HEK293T (cell line): ENCODE measurements at regions not wholly inside any gene's neighbourhood (a gene's known extent, or its start where the extent isn't known, plus 50 kb on each side); places are given as distances from the start of the nearest gene placed in this dataset.

Source experiments
- CTCF ChIA-PET: fragments of 350-600 bp; formaldehyde crosslinking; extraction: SDS; loops from one replicate; lab custom pipeline; 2021; ENCODE audit warnings: antibody characterized with exemption, inconsistent platforms; lab: Yijun Ruan, JAX
- POLR2A ChIA-PET: fragments of 350-600 bp; formaldehyde crosslinking; extraction: SDS; loops from one replicate; lab custom pipeline; 2020; ENCODE audit warnings: antibody characterized with exemption, inconsistent platforms; lab: Yijun Ruan, JAX
- DNase-seq: peaks from one replicate; pipeline ENCODE4 v3.0.0; 2012; ENCODE audit warnings: mixed read lengths; ENCODE audit errors: extremely low spot score
- ARNT ChIP-seq: fragments of 450-650 bp; IDR thresholded peaks from 2 replicates; pipeline ENCODE4 v1.6.1; 2017; ENCODE audit warnings: mild to moderate bottlenecking
- BHLHE40 ChIP-seq: fragments of 450-650 bp; IDR thresholded peaks from 2 replicates; pipeline ENCODE4 v1.6.1; 2016; ENCODE audit warnings: mild to moderate bottlenecking, moderate library complexity, borderline replicate concordance
- CTBP1 ChIP-seq: fragments of 450-650 bp; IDR thresholded peaks from 2 replicates; pipeline ENCODE4 v1.6.1; 2016; ENCODE audit warnings: borderline replicate concordance
- ELF4 ChIP-seq: fragments of 450-650 bp; IDR thresholded peaks from 2 replicates; pipeline ENCODE4 v1.6.1; 2017; ENCODE audit warnings: antibody characterized with exemption
- FOXA1 ChIP-seq: fragments of 450-650 bp; IDR thresholded peaks from 2 replicates; pipeline ENCODE4 v1.6.1; 2016; ENCODE audit warnings: mild to moderate bottlenecking
- FOXK2 ChIP-seq: fragments of 450-650 bp; IDR thresholded peaks from 2 replicates; pipeline ENCODE4 v1.6.1; 2016; ENCODE audit warnings: mild to moderate bottlenecking
- FOXM1 ChIP-seq: fragments of 450-650 bp; IDR thresholded peaks from 2 replicates; pipeline ENCODE4 v1.6.1; 2017; ENCODE audit warnings: mild to moderate bottlenecking, borderline replicate concordance
- HDGF ChIP-seq: fragments of 450-650 bp; IDR thresholded peaks from 2 replicates; pipeline ENCODE4 v1.6.1; 2017; ENCODE audit warnings: antibody characterized with exemption, borderline replicate concordance
- L3MBTL2 ChIP-seq: fragments of 450-650 bp; conservative IDR thresholded peaks from 2 replicates; pipeline ENCODE4 v1.6.1; 2016; ENCODE audit warnings: mild to moderate bottlenecking
- LEF1 ChIP-seq: fragments of 450-650 bp; IDR thresholded peaks from 2 replicates; pipeline ENCODE4 v1.6.1; 2017; ENCODE audit warnings: mild to moderate bottlenecking, borderline replicate concordance
- NFRKB ChIP-seq: fragments of 450-650 bp; IDR thresholded peaks from 2 replicates; pipeline ENCODE4 v1.6.1; 2016; ENCODE audit warnings: mild to moderate bottlenecking, moderate library complexity
- PKNOX1 ChIP-seq: fragments of 450-650 bp; IDR thresholded peaks from 2 replicates; pipeline ENCODE4 v1.6.1; 2016
- SP1 ChIP-seq: fragments of 450-650 bp; IDR thresholded peaks from 2 replicates; pipeline ENCODE4 v1.6.1; 2017
- SUZ12 ChIP-seq: fragments of 450-650 bp; IDR thresholded peaks from 2 replicates; pipeline ENCODE4 v1.6.1; 2016; ENCODE audit warnings: mild to moderate bottlenecking
- TARDBP ChIP-seq: fragments of 450-650 bp; IDR thresholded peaks from 2 replicates; pipeline ENCODE4 v1.6.1; 2016
- ZNF384 ChIP-seq: fragments of 450-650 bp; IDR thresholded peaks from 2 replicates; pipeline ENCODE4 v1.6.1; 2016

GRCh38 chr10:44312401-44312800, 72.5 kb downstream of the CXCL12 start:
- ChIA-PET CTCF (no interaction called here), POLR2A (no interaction called here)
- no peak for TF ChIP-seq BHLHE40
- no peak for TF ChIP-seq FOXK2
- TF ChIP-seq SUZ12: no peak
- TF ChIP-seq ZNF384: no peak
- no peak for TF ChIP-seq ARNT
- no peak for TF ChIP-seq HDGF
- TF ChIP-seq LEF1: no peak
- no peak for TF ChIP-seq L3MBTL2
- TF ChIP-seq FOXA1: no peak
- no peak for TF ChIP-seq PKNOX1
- TF ChIP-seq NFRKB: no peak
- no peak for TF ChIP-seq FOXM1
- no peak for TF ChIP-seq TARDBP
- TF ChIP-seq CTBP1: no peak
- TF ChIP-seq ELF4: no peak
- no peak for TF ChIP-seq SP1
- DNase-seq: no peak

GRCh38 chr10:44311563-44312051, 73.3 kb downstream of the CXCL12 start:
- no peak for DNase-seq
- ChIA-PET CTCF (interaction anchor here (0.6 to 1.3 kb wide), 5 partner anchors 50 to 366 kb away, joined by 3 to 5 read pairs (median 3); no protein-coding TSS in a partner anchor), POLR2A (no interaction called here)
- TF ChIP-seq CTBP1 (no peak), FOXK2 (no peak), ZNF384 (no peak), FOXA1 (no peak), SUZ12 (no peak), FOXM1 (no peak), LEF1 (no peak), NFRKB (no peak), SP1 (no peak), L3MBTL2 (no peak), ARNT (no peak), ELF4 (no peak), HDGF (no peak), BHLHE40 (no peak), TARDBP (no peak)

- ChIA-PET CTCF (interaction anchor here (0.6 to 1.3 kb wide), 4 partner anchors 50 to 209 kb away, joined by 3 to 5 read pairs (median 3); no protein-coding TSS in a partner anchor), POLR2A (no interaction called here)
- peak; percentile 91 for TF ChIP-seq L3MBTL2
- TF ChIP-seq SP1: no peak
- TF ChIP-seq LEF1: 0 out of 2 replicates have a peak, but pooled peaks have one; percentile 14
- TF ChIP-seq FOXM1: no peak
- peak; percentile 82 for DNase-seq
Observed at GRCh38 chr10:44310762-44311562, 73.9 kb downstream of the CXCL12 start.

GRCh38 chr10:44309939-44310761, 74.7 kb downstream of the CXCL12 start:
- TF ChIP-seq NFRKB (no peak), HDGF (no peak), FOXA1 (no peak), TARDBP (no peak), SP1 (no peak), PKNOX1 (no peak), ELF4 (no peak), SUZ12 (no peak), CTBP1 (no peak), FOXM1 (no peak), FOXK2 (no peak), ARNT (no peak), ZNF384 (no peak)
- ChIA-PET CTCF (interaction anchor here (1.2 to 1.3 kb wide), 2 partner anchors 51 to 72 kb away, joined by 3 to 5 read pairs; no protein-coding TSS in a partner anchor), POLR2A (no interaction called here)

GRCh38 chr10:44309361-44309760, 75.5 kb downstream of the CXCL12 start:
- no peak for DNase-seq
- ChIA-PET POLR2A (no interaction called here), CTCF (interaction anchor here (0.7 kb wide), 1 partner anchor 64 kb away, joined by 3 read pairs; no protein-coding TSS in a partner anchor)
- TF ChIP-seq LEF1 (no peak), SUZ12 (no peak), ARNT (no peak), FOXK2 (no peak), L3MBTL2 (no peak), PKNOX1 (no peak), ZNF384 (no peak), SP1 (no peak), NFRKB (no peak), FOXM1 (no peak), CTBP1 (no peak), FOXA1 (no peak), BHLHE40 (no peak), HDGF (no peak), TARDBP (no peak), ELF4 (no peak)

More at GRCh38 chr10:44309939-44310761, 74.7 kb downstream of the CXCL12 start:
- no peak for DNase-seq
